ENCODE measurements at regions not wholly inside any gene's neighbourhood (a gene's known extent, or its start where the extent isn't known, plus 50 kb on each side); places are given as distances from the start of the nearest gene placed in this dataset.
"Not testable (repeated sequence)": the region's sequence is repeated elsewhere in the genome, so short reads cannot be mapped to it uniquely, and the experiment has no call there.

- DNase-seq: no peak
Observed at GRCh38 chr6:168169624-168170023, 90.6 kb upstream of the FRMD1 start.

DNA sequence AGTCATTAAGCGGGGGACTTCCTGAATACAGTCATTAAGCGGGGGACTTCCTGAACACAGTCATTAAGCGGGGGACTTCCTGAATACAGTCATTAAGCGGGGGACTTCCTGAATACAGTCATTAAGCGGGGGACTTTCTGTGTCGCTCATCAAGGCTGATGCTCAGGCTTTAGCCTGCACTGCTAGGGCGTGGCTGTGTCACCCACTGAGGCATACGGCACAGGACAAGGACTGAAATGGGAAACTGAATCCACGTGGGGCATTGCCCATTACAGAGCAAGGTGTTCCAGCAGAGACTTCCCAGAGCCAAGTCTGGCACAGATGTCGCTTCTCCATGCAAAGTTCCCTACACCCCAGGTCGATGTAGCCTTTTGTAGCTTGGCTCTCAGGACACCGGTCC is 89.9 kb upstream of the FRMD1 start:
- DNase-seq: not testable (repeated sequence)

DNA sequence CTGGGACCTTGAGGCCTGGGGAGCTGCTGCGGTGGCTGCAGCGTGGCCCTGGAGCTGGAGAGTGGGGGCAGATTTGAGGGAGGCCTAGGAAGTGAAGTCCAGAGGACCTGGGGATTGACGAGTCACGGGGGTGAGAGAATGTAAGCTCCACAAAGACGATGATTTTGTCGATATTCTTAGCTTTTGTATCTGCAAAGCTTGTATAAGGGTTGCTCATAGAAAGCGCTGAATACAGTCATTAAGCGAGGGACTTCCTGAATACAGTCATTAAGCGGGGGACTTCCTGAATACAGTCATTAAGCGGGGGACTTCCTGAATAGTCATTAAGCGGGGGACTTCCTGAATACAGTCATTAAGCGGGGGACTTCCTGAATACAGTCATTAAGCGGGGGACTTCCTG is 89.3 kb upstream of the FRMD1 start:
- not testable (repeated sequence) for DNase-seq

GRCh38 chr6:168167431-168168315 is 88.7 kb upstream of the FRMD1 start:
- DNase-seq: no peak

DNA sequence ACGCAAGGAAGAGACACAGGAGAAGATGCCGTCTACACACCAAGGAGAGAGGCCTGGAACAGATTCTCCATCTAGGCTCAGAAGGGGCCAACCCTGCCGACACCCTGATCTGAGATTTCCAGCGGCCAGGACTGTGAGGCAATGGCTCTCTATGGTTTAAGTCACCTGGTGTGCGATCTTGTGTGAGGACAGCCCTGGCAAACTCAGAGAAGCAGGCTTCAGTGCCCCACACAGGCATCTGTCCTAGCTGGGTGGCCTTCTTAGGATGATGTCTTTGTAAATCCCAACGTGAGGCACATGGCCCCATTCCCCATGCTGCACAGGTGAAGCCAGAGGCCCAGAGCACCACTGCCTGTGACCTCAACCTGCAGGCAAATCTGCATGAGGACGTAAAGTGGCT is 87.6 kb upstream of the FRMD1 start:
- no peak for DNase-seq

DNA sequence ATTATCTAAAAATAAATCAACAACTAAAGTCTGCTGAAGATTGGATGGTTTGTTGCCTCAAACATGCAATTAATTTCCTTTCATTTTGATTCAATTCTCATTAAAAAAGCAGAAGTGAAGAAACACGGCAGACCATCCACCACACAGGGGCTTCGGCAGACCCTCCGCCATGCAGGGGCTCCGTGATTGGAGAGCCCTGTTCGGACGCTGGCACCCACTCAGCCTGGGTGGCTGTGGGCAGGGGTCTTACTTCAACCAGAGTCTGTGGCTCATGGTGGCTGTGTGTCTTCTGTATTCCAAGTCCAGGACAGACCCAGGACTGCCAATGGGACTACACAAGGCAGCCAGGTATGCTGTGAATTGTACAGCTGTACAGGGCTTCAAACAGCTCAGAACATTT is 86.9 kb upstream of the FRMD1 start:
- DNase-seq: no peak

DNA sequence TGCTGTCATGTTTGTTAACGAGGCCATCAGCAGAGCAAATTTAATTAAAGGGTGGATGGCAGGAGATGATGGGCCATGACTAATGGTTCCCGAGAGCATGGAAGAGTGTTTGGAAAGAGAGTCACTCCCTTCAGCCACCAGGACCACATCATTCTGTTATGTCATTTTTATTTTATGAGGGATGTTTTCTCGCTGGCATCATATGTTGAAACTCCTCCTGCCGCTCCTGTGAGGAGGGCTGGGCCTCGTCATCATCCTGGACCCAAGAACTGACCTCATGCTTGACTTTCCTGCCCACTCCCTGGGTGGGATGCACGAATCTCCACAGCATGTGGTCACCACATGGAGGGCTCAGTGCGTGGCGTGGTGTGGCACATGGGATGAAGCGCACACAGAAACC is 86.4 kb upstream of the FRMD1 start:
- no peak for DNase-seq

DNA sequence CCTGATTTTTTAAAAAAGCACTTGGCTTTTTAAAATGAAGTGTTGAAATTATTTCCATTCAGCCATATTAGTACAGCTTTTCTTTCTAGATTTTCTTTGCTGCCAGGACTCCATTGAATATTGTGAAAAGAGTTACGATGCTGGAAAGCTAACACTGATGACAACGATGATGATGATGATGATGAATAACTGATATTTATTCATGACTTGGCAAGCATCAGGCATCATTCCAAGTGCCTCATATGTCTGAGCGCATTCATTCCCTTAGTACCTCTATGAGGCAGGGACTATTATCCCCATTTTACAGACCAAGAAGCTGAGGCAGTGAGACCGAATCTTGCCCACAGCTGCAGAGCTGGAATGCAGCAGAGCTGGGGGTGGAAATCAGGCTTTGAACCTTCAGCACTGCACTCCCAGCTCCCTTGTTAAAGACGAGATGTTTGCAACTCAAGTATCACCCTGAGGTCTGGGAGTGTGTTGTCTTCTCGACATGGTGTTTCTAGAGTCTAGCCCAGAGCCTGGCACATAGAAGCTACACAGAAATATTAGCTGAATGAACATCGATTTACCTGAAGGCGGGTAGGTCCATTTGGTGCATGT is 85.5 kb upstream of the FRMD1 start:
- no peak for DNase-seq

DNA sequence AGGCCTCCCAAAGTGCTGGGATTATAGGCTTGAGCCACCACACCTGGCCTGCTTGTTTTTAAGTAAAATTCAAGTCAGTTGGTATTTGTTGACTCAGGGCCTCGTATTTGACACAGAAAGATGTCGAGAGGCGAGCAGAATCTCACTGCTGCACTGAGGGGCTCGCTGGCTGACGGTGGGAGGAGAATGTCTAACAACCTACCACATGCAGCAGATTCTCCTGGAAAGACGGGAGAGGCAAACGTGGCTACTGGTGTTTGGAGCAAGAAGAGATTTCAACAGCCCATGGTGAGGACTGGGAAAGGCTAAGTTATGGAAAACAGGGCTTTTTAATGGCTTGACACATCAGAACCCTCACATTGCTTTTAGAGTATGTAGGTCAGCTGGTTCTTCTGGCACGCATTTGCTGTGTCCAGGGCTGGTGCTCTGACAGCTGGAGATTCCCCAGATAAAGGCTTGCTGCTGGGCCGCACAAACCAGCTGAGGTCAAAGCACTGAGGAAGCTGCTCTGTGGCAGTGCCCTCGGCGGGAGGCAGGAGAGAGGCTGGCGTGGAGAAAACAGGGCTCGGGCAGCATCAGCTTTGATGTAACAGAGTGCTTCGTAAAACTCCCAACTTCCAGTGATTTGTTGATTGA is 84.2 kb upstream of the FRMD1 start:
- DNase-seq: peak; percentile 44

DNA sequence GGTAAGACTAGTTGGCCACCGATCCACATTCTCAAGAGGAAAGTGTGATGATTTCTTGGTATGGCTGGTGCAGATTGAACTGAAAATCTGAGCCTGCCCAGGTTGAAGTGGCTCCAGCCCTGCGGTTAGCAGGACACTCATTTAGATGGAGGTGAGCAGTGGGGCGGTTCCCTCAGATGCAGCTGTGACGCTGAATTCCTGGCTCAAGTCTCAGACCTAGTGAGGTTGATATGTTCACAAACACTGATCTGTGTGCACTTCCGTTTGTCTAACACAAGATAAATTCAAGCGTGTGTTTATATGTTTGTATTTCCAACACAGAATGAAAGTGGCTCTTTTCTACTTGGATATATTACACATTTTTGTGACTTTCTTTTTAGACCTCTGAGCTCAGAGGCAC is 83.4 kb upstream of the FRMD1 start:
- DNase-seq: peak; percentile 83

DNA sequence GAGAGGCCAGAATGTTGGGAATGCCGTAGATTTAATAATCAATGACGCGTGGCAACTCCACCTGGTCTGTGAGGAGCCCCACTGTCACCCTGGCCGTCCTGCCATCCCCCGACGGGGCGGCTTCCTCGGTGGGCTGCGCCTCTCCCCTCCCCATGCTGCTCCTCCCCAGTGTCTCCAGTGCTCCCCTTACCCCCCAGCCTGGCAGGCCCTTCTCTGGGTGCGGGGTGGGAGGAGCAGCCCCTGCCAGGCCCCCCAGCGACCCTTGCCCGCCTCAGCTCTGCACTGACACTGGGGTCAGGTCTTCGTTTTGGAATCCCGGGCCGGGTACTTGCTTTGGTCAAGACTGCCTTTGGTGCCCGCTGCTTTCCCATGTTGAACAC is 82.3 kb upstream of the FRMD1 start:
- no peak for DNase-seq

DNA sequence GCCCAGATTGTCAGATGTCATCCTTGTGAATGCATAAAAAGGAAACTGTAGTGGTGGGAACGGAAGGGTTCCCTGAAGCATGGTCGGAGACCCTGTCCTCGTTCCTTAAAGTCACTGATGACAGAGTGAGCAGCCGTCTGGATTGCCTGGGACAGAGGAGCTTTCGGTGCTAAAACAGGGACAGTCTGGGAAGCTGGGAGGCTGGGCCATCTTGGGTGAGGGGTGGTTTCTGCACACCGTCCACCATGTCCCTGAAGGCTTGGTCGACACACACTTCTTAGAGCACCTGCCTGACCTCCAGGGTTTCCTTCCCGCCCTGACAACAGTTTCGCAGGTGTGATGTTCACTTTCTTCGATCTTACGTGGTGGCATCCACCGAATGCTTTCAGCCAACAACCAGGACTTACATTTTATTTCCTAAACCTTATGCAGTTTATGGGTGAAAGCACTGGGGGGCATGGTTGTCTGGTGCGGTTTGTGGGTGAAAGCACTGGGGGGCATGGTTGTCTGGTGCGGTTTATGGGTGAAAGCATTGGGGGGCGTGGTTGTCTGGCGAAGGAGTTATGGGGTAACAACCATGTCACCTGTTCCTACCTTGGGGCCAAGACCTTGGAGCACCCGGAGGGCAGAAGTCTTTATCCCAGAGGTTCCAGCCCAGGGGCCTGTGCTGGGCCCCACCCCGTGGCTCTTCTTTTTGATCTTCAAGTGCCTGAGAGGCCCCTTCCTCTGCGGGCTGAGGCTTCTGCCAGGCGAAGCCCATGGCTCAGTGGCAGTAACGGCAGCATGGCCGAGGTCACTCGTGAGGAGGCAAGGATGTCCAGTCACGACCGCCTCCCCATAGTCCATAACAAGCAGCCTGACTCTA is 81.7 kb upstream of the FRMD1 start:
- DNase-seq: no peak

DNA sequence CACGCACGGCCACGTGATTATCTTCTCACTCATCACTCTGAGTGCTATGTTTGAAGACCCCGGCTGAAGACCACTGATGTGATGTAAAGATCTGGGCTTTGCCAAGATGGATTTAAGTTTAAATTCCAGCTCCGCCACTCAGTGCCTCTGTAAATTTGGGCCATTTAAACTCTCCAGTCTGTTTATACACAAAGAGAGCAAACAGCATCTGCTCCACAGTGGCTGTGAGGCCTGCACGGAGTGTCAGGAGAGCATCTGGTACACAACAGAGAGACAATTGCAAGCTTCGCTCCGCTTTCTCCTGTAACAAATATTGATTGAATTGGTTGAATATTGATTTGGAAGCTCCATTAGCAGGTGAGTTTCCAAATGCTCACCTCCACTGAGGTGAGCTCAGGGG is 80.5 kb upstream of the FRMD1 start:
- peak; percentile 33 for DNase-seq

GRCh38 chr6:168158980-168159349 is 80.0 kb upstream of the FRMD1 start:
- DNase-seq: no peak

DNA sequence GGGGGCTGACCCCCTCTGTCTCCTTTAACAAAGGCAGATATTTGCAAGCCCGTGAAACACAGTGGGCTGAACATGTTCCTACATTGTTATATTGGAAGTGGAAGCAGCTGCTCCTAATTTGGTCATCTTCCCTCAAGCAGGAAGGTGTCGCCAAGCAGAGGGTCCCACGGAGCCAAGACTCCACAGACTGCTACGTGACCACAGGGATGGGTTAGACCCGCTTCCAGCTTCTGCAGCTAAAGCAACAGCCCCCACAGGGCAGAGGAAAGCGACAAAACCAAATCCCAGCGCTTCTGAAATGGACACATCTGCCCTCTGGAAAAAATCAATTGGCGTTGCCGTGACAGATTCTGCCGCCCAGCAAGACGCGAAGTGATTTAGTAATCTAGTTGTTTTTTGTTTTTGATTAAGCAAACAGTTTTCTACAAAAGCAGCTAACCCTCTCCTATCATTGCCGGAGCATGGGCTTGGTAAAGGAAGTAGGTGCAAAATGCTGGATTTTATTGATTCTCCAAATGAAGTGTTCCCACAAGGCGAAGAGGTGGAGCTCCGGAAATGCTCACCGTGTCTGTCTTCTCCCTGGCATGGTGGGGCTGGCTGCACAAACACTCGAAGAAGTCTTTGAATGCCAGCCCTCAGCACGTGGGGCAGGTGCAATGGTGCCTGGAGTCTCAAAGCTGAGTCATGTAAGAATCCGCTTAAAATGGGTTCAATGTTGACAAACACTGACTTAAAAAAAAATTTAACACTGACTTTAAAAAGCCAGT is 79.4 kb upstream of the FRMD1 start:
- peak; percentile 66 for DNase-seq

DNA sequence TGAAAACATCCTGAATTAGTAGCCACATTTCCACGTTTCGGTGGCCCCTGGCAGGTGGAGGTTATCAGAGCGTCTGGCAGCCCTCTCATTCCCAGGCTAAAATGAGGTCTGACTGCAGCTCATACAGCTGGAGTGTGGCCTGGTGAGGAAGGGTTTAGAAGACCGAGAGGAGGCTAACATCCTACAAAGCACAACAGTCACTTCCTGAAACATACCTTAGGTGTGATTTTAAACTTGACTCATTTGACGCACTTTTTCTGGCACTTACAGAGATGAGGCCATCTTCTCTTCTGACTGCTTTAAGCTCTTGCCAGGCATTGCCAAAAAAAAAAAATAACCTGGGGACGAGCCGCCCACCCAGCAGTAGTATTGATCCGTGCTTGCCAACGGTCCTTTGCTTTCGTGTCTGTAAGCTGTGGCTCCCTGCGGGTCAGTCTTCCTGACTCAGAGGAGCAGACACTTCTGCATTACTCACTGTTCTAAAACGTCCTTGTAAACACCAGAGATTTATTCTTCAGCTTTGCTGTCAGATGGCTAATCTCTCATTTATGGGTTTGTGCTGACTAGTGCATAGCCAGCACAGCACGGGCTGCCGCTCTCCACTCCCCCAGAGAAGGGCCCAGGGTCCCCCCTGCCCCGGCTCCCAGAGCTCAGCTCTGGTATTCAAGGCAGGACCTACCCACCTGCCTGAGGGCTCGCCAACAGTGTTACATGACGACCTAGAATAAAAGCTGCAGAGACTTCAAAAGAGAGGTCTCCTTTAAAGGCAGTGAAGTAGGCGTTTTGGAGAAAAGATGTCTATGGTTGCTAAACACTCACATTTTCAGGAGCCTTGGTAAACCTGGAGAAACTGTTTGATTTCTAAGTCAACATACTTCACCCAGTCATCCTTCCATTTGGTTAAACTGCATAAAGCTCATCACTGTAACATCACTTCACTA is 78.5 kb upstream of the FRMD1 start:
- DNase-seq: peak; percentile 54

DNA sequence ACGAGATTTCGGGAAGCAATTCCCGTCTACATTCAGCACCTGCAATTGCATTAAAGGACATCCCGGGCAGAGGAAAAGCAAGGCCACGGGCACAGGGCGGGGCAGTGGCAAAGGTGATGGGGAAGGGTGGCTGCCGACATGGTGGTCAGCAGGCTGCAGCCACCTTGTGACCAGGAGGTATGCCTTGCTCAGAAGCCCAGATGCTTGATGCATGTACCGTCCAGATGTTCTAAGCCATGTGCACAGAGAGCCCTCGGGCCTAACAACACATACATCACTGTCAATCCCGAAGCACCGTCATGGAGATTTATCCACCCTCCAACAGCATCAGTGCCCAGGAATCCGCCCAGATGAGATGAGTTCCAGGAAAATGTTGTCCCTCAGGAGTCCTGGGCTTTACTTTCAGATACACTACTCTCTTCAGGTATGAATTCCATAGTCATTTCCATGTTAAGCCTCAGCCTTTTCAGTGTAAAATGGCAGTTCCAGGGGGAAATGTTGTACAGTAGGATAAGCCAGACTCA is 77.8 kb upstream of the FRMD1 start:
- DNase-seq: peak; percentile 38

DNA sequence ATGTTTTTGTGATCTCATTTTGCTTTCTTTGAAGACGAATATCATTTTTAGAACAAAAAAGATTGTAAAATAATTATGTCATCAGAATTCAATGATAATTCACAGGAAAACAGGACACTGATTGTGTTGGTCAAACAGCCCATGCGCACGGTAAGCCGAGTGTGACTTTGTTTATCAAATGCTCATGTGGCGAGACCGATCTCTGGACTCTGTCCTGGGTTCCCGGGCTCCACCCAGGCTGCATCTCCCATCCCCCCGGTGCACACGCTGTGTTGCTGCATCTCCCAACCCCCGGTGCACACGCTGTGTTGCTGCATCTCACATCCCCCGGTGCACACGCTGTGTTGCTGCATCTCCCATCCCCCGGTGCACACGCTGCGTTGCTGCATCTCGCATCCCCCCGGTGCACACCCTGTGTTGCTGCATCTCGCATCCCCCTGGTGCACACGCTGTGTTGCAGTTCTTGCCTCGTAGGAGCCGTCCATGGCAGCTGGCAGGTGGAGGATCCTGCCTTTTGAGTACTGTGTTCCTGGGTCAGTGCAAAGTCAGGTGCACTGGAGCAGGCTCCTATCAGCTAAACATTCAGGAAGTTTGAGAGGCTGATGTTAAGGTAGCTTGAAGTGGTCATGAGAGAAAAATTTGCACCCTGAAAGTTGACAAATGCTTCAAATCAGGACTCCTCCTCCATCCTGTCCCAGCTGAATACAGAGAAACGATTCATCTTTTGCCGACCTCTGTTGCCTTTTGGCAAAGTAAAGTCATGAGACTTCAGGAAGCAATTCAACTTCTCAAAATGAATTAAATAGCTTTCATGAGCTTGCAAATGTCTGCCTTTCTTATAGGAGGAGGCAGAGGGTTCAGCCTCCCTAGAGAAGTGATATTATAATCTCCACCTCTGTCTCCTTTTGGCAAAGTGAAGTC is 77.1 kb upstream of the FRMD1 start:
- DNase-seq: peak; percentile 55

GRCh38 chr6:168155193-168155592 is 76.2 kb upstream of the FRMD1 start:
- DNase-seq: no peak
